DLD1 (cell line): ENCODE measurements at regions not wholly inside any gene's neighbourhood (a gene's known extent, or its start where the extent isn't known, plus 50 kb on each side); places are given as distances from the start of the nearest gene placed in this dataset.

Source experiments
- in situ Hi-C: cut with HindIII; loops from 2 replicates; pipeline ENCODE4 v1.10.0; 2017; ENCODE audit warnings: low sequenced_read_pairs

DNA sequence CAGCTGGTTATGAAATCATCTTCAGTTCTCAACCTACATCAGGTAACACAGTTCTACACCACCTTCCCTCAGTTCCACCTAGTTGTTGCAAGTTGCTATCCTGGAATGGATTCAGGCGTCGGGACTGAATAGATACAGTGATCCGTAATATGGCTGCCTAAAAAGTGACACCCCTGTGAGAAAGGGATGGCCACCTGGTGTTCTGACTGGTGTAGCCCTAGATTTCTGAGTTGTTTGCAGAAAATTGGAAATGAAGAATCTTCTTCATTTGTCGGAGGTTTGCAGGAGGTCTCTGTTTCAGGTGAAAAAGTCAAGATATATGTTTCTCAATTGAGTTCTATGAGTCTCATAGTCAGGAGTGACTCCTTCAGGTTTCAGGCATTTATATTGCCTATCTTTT is 225.8 kb upstream of the ELAC2 start:
- in situ Hi-C loops = no loop called here

DNA sequence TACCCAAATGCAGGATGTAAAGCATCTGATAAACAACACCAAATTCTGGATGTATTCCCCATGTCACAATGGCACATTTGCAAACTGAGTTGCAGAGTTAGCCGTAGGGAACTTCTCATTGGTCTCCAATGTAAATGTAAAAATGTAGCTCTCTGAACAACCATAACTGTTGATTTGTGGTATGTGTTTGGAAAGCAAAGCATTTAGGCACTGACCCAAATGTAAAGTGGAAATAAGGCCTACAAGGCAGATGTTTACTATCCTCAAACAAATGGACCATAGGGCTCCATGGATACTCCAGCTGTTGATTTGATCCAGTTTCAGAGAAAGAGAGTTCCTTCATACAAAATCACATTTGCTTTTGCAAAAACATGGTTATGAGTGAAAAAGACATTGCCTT is 223.0 kb upstream of the ELAC2 start:
- in situ Hi-C loops = no loop called here

DNA sequence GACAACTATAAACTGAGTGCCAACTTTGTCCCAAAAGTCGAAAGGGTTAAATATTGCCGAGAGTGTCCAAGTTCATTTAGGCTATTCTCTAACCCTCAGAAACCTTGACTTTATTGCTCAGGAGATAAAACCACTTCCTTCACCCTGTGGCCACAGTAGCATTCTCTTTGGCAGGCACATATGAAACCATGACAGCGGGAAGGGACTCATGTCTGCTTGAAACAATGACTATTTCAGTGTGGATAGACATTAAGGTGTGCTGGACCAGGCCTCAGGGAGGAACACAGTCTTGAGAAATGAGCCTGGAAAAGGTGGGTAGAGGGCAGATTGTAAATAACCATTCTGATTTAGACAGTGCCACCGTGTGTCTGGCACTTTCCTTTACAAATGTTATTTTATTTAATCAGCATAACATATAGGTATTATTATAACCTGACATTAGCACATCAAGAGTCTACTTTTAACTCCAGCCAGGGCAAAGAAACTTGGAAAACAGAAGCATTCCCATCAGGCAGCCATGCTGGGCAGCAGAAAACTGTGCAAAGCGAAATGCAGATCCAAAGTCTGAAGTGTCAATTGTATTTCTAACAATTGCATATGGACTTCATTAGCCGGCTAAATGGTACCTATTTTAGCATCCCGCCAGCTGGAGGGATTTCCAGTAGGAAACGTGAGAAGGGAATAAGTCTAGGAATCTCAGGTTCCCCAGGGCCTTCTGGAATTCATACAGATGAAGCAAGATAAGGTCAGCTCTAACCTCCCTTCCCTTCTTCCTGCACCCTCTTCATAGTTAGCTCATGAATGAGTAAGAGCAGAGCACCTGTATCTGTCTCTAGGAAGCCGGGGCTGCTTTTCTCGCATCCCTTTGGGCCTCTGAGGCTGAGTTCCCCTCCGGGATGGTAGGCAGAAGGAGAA is 212.8 kb upstream of the ELAC2 start:
- in situ Hi-C loops = no loop called here

DNA sequence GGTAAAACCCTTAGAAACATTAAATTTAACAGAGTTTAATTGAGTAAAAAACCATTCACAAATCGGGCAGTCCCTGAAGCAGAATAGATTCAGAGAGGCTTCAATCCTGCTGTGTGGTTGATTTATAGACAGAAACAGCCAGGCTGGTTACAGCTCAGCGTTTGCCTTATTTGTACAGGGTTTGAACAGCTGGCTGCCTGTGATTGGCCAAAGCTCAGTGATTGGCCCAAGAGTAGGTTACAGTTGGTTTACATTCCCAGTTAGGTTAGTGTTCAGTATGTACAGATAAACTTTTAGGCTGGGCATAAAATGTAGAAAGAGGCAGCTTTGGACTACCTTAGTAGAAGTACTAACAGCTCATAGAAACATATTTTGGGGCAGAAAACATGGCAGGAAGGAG is 210.4 kb upstream of the ELAC2 start:
- in situ Hi-C loops = no loop called here

DNA sequence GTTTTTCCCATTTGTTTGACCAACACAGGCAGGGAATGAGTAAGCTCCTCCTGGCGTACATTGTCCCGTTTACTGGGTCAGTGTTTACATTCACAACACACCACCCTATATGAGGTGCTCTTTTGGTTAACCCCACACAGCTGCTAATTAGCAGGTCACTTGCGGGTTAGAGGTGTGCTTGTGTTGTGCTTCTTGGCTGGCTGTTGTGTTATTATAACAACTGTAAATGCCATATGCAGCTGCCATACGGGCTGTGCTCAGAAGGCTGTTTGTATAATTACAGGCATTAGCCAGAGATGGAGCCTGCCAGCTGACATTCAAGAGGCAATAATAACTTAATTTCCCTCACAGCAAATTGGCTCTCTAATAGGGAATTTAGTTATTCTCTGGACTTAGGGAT is 205.1 kb upstream of the ELAC2 start:
- in situ Hi-C loops = no loop called here

DNA sequence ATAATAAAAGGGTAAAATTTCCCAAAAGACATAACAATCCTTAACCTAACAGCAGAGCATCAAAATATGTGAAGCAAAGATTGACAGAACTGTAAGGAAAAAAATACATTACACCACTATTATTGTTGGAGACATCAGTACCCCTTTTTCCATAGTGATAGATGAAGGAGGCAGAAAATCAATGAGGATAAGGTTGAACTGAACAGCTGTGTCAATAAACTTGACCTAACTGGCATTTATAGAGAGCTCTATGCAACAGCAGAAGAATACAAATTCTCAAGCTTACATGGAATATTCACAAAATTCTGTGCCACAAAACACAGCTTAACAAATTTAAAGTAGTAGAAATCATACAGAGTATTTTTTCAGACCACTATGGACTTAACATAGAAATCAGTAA is 195.0 kb upstream of the ELAC2 start:
- in situ Hi-C loops = no loop called here

DNA sequence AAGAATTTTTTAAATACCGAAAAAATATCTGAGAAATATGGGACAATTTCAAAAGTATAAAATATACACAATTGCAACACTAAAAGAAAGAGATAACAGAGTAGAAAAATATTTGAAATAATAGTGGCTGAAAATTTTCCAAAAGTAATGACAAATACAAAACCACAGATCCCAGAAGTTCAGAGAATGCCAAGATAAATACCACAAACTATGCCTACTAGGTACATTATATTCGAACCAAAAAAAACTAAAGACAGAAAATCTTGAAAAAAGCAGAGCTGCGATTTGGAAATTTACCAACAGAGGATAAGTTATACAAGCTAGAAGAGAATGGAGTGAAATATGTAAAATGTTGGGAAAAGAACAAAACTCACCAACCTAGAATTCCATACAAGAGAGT is 191.3 kb upstream of the ELAC2 start:
- in situ Hi-C loops = no loop called here

DNA sequence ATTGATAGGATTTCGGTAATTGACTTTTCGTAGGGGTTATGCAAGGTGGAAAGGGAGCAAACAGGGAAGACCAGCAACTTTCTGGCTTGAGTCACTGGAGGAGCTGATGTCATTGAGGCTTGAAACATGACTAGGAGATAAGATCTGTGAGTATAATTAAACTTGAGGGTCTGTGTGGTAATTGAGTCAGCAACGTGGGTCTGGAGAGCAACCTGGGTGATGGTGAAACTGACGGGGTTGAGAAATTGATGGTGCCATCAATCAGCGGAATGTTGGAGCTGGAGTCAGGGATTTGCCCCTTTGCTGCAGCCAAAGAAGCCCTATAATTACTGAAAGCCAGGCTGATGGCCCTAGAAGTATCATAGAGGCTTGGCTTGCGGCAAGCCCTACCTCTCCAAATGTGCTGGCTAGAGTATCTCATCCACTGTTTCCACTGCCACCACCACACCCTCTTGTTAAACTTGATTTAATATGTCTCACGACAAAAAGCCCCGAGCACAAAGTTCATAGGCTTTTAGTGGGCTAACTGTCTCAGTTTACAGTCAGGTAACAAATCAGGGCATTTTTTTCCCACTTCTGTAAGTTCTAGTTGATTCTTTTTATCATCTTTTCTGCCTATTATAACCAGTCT is 186.9 kb upstream of the ELAC2 start:
- in situ Hi-C loops = no loop called here

DNA sequence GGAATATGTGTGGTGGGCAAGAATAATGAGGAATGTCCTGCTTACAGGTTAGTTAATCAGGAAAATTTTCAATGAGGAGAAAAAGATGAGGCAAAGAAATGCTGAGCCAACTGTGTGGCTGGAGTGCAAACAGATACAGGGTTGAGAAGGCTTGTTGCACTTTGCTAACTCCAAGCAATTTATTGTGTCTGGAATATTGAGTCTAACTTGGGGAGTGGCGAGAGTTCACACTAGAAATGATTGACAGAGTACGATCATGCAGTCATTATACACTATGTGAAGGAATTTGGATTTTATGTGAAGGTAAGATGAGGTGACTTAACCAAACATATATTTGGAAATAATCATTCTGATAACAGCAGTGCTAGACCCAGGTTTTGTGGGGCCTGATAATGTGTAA is 185.0 kb upstream of the ELAC2 start:
- in situ Hi-C loops = no loop called here

DNA sequence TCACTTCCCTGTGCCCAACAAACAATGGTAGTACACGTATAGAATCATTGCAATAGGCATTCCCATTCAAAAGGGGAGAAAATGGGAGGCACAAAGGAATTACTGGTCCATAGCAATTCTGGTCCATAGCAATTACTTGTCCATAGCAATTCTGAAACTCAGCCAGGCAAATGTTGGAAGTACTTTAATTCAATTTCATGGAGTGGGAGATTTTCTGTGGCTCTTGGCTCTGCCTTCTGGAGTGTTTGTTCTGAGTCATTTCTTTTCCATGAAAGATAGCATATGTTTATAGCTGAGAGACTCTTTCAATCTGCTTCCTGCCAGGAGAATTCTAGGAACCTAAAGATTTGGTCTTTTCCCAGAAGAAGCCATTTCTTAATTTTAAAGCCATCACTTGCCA is 182.8 kb upstream of the ELAC2 start:
- in situ Hi-C loops = no loop called here

DNA sequence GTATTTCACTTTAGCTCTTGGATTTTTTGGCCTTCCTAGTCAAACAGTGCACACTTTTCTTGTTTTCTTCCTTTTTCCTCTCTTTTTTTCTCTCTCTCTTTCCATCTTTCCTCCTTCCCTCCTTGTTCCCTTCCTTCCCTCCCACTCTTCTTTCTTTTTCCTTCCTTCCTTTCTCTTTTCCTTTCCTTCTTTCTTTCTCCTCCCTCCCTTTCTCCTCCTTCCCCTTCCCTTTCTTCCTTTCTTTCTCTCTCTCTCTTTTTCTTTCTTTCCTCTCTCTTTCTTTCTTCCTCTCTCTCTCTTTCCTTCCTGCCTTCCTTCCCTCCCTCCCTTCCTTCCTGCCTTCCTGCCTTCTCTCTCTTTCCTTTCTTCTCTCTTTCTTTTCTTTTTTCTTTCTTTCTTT is 181.6 kb upstream of the ELAC2 start:
- in situ Hi-C loops = no loop called here

DNA sequence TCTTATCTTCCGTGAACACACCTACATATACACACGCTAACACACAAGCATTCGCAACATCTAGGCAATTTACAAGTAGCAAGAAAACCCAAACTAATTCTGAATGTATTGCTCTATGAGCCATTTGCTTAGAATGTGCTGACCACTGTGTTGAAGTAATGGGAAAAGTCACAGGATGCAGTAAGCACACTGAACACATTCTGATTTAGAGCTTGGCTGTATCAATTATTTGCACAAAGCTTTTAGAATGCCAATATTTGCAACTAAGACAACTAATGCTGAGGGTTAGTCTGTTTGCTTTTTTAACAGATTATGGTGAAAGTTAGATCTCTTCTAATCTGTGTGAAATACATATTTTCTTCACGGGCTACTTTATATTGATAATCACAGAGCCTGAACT is 179.8 kb upstream of the ELAC2 start:
- in situ Hi-C loops = no loop called here

DNA sequence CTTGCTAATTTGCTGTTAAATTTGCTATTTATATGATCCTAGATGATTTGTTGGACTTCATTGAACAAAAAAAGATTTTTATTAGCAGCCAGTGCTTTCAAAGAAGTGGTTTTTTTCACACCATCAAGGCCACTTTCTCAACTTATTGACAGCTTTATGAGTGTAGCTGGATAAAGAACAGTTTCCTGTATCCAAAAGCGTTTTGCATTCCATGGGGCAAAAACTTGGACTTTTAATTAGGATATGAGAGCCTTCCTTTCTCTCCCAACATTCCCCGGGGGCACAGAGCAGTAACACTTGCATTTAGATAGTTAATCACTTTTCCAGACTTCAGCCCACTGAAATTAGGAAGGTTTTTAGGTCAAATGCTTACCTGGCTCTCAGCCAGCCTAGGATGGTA is 177.1 kb upstream of the ELAC2 start:
- in situ Hi-C loops = no loop called here

DNA sequence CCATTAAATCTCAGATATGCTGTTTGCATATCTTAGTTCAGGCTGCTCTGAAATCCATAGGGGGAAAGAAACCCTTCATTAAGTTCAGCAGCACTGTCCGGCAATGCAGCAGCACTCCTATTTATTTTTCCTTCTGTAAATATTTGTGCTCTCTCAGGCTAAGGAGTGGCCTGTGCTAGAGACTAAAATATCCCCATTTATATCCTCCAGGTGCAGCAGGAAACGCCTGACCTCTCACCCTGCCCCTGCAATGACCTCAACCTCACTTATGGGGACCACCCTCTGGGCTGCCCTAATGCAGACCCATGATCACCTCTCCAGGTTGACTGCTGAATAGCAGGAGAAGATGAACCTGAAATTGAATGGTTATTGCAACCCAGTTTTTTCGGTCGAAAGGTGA is 165.0 kb upstream of the ELAC2 start:
- in situ Hi-C loops = loop anchor here (5.0 kb wide), 1 partner anchor 36 kb away; no protein-coding TSS in a partner anchor

DNA sequence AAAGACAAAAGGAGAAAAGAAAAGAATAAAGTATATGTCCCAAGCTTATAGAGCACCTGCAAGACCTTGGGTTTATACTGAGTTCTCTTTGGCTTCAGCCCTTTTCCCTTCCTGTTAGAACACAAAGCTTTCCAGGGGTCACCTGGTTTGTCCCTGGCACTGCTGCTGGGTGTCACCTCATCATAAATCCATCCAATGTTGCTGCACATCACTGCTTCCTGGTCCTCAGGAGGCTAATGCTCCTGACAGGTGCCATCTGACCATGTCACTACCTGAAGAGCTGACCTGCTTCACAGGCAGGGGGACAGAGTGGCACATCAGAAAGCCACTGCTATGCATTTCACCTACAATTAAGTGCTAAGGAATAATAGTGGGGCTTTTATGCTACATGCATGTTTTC is 164.6 kb upstream of the ELAC2 start:
- in situ Hi-C loops = loop anchor here (5.0 kb wide), 1 partner anchor 35 kb away; no protein-coding TSS in a partner anchor

DNA sequence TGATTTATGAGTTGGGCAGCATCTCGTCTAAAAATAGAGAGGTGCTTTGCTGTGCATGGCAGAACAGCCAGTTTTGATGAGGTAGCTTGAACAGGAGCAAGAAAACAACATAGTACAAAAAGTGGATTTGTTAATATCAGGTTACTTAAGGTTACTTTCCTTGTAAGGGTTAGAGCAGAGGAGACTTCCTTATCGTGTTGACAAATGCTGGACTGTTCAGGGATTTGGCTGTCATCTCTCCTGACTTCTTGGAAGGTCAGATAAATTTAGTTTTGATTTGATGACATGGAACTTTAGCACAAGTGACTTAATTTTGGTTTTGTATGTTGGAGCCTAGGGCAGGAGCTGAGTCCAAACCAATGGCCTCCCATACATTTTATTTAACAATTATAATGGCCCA is 163.9 kb upstream of the ELAC2 start:
- in situ Hi-C loops = loop anchor here (5.0 kb wide), 1 partner anchor 34 kb away; no protein-coding TSS in a partner anchor

DNA sequence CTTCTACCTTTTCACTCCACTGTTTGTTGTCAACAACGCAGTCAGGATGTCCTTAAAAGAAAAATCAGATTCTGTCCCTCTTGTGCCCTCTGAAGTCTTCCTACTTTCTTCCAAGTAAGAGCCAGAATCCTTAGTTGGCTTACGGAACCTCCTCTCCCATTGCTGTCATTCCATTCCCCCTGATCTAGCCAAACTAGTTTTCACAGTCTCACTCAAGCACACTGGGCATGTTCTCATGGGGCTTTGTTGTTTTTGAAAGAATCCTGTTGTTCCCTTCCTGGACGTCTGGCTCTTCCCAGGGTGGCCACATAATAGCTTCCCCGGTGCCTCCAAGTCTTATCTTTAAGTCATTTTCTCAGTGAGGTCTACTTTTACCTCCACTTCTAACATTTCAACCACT is 158.6 kb upstream of the ELAC2 start:
- in situ Hi-C loops = no loop called here

DNA sequence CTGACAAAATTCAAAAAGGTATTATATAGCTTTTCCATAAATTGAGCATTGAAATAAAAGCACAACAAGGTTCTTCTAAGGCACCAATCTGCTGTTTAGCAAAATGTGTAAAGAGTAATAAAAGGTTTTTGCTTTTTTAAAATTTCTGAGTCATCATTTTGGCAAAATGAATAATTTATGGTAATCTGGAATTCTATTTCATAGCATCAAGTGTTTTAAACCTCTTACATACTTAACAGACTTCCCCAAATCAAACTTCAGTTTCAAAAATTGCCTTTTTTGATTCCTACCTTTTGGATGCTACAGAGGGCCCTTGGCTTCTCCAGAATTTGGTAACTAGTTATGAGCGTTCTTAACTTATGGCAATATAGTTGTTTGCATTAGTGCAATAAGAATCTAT is 154.0 kb upstream of the ELAC2 start:
- in situ Hi-C loops = no loop called here

DNA sequence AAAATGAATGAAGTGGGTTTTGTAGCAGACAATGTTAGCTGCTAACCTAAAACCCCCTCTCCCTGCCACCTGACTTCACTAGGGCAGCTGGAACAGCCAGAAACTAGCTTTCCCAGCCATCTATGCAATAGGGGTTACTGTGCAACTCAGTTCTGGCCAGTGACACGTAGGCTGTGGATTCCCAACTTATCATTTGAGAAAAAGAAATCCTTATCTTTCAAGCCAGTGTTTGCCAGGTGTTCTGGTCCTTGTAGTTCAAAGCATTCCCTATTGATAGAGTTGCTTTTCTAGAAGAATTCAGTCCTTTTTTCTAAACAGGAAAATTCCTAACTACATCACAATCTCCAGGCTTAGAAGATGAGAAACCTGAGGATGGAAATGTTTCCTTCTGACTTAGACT is 144.5 kb upstream of the ELAC2 start:
- in situ Hi-C loops = no loop called here

DNA sequence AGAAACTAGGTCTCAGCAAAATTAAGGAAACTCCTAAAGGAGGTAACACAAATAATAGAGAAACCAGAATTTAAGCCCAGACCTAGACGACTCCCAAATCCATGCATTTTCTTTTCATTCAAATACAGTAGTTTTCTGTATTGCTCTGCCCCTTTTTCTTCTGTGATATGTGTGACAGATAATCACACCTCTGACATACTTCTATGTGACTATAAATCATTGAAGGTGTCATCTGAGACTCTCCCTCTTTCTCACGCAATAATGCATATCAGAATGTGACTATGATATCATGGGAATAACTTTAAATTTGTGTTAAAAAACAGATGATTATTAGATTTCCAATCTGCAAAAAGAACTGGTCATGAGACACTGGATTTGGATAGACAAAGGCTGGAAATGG is 143.0 kb upstream of the ELAC2 start:
- in situ Hi-C loops = no loop called here

DNA sequence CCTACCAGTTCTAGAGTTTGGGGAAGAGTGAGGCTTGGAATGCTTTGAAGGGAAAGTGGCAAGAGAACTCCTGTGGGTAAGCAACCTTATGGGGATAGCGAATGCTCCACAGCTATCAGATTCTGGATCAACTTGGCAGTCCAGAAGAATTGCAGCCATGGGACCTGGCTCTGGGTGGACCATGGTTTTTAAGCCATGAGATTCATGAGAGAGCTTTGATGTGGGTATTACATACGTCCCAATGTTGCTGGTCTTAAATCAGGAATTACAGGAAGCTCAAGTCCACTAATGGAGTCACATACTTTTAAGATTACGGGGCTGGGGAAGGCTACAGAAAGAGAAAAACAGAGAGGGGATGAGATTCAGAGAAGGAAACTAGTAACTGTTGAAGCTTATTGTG is 142.5 kb upstream of the ELAC2 start:
- in situ Hi-C loops = no loop called here

DNA sequence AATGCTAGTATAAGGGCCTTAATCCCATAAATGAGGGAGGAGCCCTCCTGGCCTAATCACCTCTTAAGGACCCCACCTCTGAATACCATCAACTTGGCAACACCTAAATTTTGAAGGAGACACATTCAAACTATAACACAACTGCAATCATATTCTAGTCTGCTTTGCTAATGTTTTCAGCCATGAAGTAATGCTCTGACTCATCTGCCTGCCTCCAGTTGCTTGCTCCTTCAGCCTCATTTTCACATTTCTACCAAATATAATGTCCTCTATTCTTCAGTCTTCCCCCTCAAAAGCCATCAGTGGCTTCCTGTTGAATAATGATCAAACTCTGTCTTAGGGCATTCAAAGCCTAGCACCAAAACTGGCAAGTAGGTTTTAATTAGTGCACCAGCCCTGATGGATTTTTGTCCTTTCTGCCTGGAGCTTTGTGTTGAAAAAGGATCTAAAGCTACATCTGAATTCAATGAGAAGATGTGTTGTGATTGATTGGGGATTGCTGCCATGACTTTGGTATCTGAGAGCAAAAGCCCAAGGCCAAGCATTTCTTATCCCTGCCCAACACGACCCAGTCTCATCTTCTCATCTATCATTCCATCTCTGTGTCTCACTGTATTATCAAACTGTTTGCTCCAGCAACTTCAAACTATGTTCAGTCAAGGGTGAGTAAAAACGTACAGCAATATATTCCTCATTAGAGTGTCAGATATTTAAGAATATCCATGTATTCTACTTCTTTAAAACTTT is 140.8 kb upstream of the ELAC2 start:
- in situ Hi-C loops = no loop called here
